ENCODE measurements at regions not wholly inside any gene's neighbourhood (a gene's known extent, or its start where the extent isn't known, plus 50 kb on each side); places are given as distances from the start of the nearest gene placed in this dataset.

GRCh38 chr10:107740962-107741690 is 576.6 kb upstream of the SORCS1 start:
- Histone ChIP-seq H3K9me3 (ENCODE audit: control insufficient read depth, insufficient read depth, low read length) (no peaks in the 10 kb centered on the region), H4K8ac (ENCODE audit: low read depth in 2 of 2, low read length in 2 of 2) (no peak overlapping the region), H3K56ac (ENCODE audit: extremely low read depth, insufficient read depth, low read length) (no peak overlapping the region), H2BK120ac (ENCODE audit: low read depth, low read length) (no peak overlapping the region), H3K79me1 (ENCODE audit: low read depth in 1 of 2, low read length in 2 of 2) (no peaks in the 10 kb centered on the region), H3K4me1 (ENCODE audit: control insufficient read depth, insufficient read depth, low read length) (no peaks in the 10 kb centered on the region), H2BK15ac (ENCODE audit: low read depth, low read length) (no peak overlapping the region), H3K23ac (ENCODE audit: low read depth, low read length) (no peak overlapping the region), H2AK5ac (ENCODE audit: low read depth, low read length) (no peak overlapping the region), H3K9me1 (ENCODE audit: insufficient read depth, low read length) (no peaks in the 10 kb centered on the region), H3K27me3 (ENCODE audit: control insufficient read depth, insufficient read depth, low read length) (no peaks in the 10 kb centered on the region), H4K20me1 (ENCODE audit: insufficient read depth, low read length) (no peaks in the 10 kb centered on the region), H4K5ac (ENCODE audit: low read depth, low read length) (no peak overlapping the region), H3K4me3 (ENCODE audit: insufficient read depth, low read depth, low read length) (no peak overlapping the region), H4K91ac (ENCODE audit: insufficient read depth, low read depth, low read length) (no peak overlapping the region), H3K4me2 (ENCODE audit: low read depth, low read length) (no peak overlapping the region), H3K9ac (ENCODE audit: low read depth, low read length) (no peak overlapping the region), H2AK9ac (replicated peaks; ENCODE audit: low read depth, low read length, poor library complexity) (no peak overlapping the region), H2AFZ (replicated peaks; ENCODE audit: low read length, poor library complexity) (no peak overlapping the region), H2BK20ac (ENCODE audit: low read depth, low read length) (no peak overlapping the region), H3K27ac (ENCODE audit: insufficient read depth, low read length) (no peak overlapping the region), H3K18ac (ENCODE audit: low read depth, low read length) (no peak overlapping the region), H2BK5ac (ENCODE audit: low read depth, low read length, poor library complexity, severe bottlenecking) (no peak overlapping the region), H3K4ac (ENCODE audit: low read depth, low read length) (no peak overlapping the region), H3K14ac (replicated peaks; ENCODE audit: low read depth, low read length) (no peak overlapping the region), H3K36me3 (ENCODE audit: control insufficient read depth, insufficient read depth, low read length) (no peaks in the 10 kb centered on the region)
- intact Hi-C loops (cut with micrococcal nuclease) (no loop called here), dilution Hi-C loops (cut with HindIII; ENCODE audit: low sequenced_read_pairs, unreplicated experiment) (no loop called here), in situ Hi-C loops (cut with MboI; ENCODE audit: low sequenced_read_pairs) (no loop called here)
- no CpG with 5 or more reads among the region's 4 CpGs for WGBS, 2 experiments (ENCODE audit: extremely low coverage in 2 of 2, insufficient read length in 1 of 2)
- ChIA-PET POLR2A (ENCODE audit: unreplicated experiment) (no interaction called here), CTCF (no interaction called here)
- no peak for ATAC-seq (ENCODE audit: low read depth)
- TF ChIP-seq NFE2L2 (IDR thresholded peaks at IDR 0.05; ENCODE audit: low read depth, low read length), result no peak
- TF ChIP-seq RCOR1 (IDR thresholded peaks at IDR 0.05; ENCODE audit: insufficient replicate concordance, low read length), result no peak
- TF ChIP-seq RFX5 (IDR thresholded peaks at IDR 0.05; ENCODE audit: low read depth, low read length), result no peak
- TF ChIP-seq CTCF (conservative IDR thresholded peaks at IDR 0.05; ENCODE audit: low read depth, low read length), result no peak
- no peak for TF ChIP-seq USF2 (IDR thresholded peaks at IDR 0.05; ENCODE audit: low read depth, low read length)
- no peak for TF ChIP-seq SMC3 (IDR thresholded peaks at IDR 0.05; ENCODE audit: low read depth, low read length)
- no peak for TF ChIP-seq FOS (IDR thresholded peaks at IDR 0.05; ENCODE audit: low read depth, low read length)
- no peak for TF ChIP-seq BHLHE40 (IDR thresholded peaks at IDR 0.05; ENCODE audit: low read depth, low read length)
- TF ChIP-seq POLR2A (IDR thresholded peaks at IDR 0.05; ENCODE audit: low read depth, low read length), result no peak
- TF ChIP-seq MXI1 (IDR thresholded peaks at IDR 0.05; ENCODE audit: borderline replicate concordance, low read depth, low read length), result no peak
- TF ChIP-seq ELK1 (IDR thresholded peaks at IDR 0.05; ENCODE audit: borderline replicate concordance, low read depth, low read length), result no peak
- BruUV-seq (replicated peaks), result no TSS peak
- DNase-seq, result peak; percentile 13

Measured in IMR-90 (cell line).